HG03442 (cell line): ENCODE measurements at regions not wholly inside any gene's neighbourhood (a gene's known extent, or its start where the extent isn't known, plus 50 kb on each side); places are given as distances from the start of the nearest gene placed in this dataset.

Source experiments
- ATAC-seq: cut with Tn5 transposase; IDR thresholded peaks from one replicate; pipeline ENCODE4 v1.9.1; 2021; ENCODE audit warnings: mild to moderate bottlenecking, moderate library complexity; ENCODE audit not compliant: unreplicated experiment

DNA sequence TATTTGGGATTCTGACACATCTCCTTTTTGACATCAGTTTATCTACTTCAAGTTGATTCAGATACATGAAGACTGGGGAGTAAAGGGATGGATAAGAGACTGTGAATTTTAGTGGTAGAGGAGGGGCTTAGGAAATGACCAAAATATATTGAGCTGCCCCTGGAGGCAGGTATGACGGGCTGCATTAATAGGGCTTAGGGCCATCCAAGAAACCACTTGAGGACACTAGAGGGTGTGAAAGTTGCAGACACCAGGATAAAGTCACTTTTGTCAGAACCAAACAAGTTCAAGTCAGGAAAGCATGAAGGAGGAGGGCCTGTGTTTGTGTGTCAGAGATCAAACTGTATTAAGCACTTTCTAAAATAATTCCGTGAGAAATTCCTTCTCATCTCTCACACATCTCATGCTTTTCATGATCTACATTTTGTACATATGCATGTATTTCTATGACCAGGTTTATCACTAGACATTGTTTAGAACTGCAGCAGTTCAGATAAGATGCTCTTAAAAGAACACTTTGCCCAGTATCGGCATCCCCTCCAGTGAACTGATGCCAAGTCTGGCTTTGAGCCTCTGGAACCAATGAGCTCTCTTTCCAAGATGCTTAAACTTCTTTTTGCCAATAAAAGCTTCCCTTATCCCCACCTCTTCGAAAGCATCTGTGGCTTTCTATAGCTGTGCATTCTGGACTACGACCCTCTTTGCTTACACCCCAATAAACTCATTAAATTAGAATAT is 136.9 kb downstream of the SLC38A1 start:
- no peak for ATAC-seq

DNA sequence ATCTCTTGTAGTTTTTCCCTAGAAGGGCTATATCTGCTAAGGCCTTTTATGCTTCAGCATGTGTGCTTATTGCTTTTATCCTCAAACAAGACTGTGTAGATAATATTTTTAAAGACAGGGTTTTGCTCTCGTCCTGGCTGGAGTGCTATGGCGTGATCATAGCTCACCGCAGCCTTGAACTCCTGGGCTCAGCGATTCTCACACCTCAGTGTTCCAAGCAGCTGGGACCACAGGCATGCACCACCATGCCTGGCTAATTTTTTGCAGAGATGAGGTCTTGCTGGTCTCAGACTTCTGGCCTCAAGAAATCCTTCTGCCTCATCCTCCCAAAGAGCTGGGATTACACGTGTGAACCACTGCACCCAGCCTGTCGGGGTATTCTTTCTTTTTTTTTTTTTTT is 137.3 kb upstream of the SCAF11 start:
- ATAC-seq, result no peak

- ATAC-seq, result no peak
These were observed 135.8 kb upstream of the SCAF11 start for GRCh38 chr12:46126050-46126727.

- peak; percentile 77 for ATAC-seq
These were observed 134.7 kb upstream of the SCAF11 start for GRCh38 chr12:46124848-46125619.

DNA sequence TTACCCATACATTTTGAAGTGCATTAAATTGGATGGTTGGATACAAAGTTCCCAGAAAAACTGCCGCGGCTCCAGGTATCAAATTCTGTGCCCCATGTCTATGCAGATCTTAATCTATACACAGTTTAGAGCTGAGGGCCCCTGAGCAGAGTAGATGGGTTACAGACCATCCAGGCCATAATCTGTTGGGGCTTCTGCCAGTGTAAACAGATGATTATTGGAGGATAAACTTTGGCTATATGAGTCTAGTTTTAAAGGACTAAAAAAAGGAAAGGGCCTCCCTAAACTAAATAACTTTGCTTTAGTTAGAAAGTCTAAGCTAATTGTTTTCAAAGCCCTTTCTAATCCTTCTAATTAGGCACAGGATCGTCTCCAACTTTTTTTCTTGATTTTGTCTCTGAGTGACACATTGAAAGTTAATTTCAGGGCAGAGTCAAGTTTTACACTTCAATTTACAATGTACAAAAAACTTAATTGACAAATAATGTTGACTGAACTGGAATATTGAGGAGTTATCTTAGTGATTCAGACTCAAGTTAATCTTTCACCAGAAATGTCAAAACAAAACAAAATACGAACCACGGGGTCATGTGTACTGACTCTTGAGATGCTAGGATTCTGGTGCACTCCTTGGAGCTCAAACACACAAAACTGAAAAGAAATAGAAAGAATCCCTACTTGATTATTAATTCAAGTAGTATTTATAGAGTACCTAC is 133.9 kb upstream of the SCAF11 start:
- no peak for ATAC-seq

- ATAC-seq, result no peak
These were observed 122.0 kb upstream of the SCAF11 start for GRCh38 chr12:46112364-46112763.

GRCh38 chr12:46111715-46112114 is 121.3 kb upstream of the SCAF11 start:
- ATAC-seq, result no peak

- ATAC-seq, result no peak
These were observed 120.7 kb upstream of the SCAF11 start for GRCh38 chr12:46110928-46111699.

- no peak for ATAC-seq
These were observed 119.8 kb upstream of the SCAF11 start for GRCh38 chr12:46110223-46110611.

GRCh38 chr12:46109343-46110222 is 119.2 kb upstream of the SCAF11 start:
- ATAC-seq, result no peak

- peak; percentile 86 for ATAC-seq
These were observed 118.3 kb upstream of the SCAF11 start for GRCh38 chr12:46108721-46109120.

GRCh38 chr12:46107591-46107990 is 117.2 kb upstream of the SCAF11 start:
- ATAC-seq, result no peak

GRCh38 chr12:46105735-46106134 is 115.4 kb upstream of the SCAF11 start:
- ATAC-seq, result no peak

DNA sequence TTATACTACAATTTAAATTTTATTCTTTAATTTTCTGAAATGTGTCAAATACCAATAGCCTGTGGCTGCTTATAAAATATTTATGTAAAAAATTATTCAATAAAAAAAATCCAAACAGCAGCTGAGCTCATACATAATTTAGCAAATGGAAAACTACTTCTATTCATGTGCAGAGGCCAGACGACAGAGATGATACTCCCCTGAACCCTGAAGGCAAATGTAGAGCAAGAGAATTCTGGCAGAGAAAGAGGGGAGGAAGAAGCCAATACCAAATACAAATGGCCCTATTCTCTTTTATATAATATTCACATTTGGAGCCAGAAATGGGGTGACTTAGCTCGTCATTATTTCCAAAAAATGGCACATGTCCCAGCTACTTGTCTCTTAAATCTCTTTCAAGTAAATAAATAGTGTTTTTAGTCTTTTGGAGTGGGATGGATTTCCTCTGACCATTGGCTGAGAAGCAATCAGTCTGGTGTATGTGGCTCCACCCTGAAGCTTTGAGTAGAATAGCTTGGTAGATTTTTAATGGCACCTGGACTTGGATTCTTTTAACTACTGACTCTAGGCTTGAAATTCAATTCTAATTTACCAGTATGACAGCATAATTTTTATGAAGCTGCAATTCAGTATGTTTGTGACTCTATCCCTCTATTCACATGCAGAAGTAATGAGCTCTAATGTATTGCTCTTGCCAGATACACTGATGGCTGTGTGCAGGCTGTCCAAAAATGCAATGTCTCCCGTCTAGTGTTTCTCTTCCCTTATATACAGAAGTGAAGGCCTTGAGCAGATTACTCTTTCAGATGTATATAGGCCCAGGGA is 113.4 kb upstream of the SCAF11 start:
- ATAC-seq, result no peak

DNA sequence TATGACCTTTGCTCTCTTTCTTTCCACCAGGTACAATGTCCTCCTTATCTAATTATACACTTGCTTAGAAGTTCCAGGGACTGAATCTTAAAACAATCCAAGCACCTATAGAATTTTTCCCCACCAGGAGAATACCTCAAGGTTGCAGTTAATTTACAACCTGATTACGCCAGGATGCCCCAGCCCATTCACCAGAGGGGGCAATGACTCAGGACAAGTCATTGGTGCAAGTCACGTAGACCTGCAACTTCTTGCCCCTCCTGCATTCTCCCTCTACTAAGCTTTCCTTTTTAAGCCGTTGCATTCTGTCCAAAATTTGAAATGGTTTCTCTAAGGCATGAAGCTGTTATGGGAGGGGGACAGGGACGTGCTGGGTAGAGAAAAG is 111.1 kb upstream of the SCAF11 start:
- ATAC-seq, result no peak

DNA sequence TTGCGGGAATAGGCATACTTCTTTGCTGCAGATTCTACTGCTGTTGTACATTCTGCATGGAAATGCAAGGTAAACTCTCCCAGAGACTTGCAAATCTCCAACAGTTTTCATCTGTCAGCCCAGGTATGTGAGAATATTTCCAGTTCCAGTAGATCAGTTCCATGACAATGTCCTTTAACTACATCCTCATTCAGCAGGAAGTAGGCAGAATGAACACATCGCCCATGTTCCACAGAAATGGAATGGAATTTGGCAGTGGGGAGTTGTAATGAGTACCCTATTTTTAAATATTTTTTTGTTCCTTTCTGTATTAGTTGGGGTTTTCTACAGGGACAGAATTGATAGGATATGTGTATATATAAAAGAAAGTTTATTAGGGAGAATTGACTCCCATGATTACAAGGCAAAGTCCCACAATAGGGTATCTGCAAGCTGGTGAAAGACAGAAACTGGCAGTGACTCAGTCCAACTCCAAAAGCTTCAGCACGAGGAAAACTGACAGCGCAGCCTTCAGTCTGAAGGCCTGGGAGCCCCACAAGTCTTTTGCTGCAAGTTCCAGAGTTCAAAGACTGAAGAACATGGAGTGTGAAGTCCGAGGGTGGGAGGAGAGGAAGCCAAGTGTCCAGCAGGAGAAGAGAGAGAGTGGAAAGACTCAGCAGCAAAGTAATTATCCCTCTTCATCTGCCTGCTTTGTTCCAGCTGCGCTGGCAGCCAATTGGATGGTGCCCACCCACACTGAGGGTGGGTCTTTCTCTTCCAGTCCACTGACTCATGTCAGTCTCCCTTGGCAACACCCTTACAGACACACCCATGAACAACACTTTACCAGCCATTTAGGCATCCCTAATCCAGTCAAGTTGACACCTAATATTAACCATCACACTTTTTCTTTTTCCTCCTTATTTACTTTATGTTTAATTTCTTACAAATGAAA is 110.4 kb upstream of the SCAF11 start:
- no peak for ATAC-seq

GRCh38 chr12:46089414-46090162 is 99.2 kb upstream of the SCAF11 start:
- no peak for ATAC-seq
